ENCODE measurements at regions not wholly inside any gene's neighbourhood (a gene's known extent, or its start where the extent isn't known, plus 50 kb on each side); places are given as distances from the start of the nearest gene placed in this dataset.
"Not testable (repeated sequence)": the region's sequence is repeated elsewhere in the genome, so short reads cannot be mapped to it uniquely, and the experiment has no call there.

- no peak for TF ChIP-seq ATF6 (CRISPR knock-in tag; IDR thresholded peaks at IDR 0.05)
- no peak for TF ChIP-seq MAX (CRISPR knock-in tag; IDR thresholded peaks at IDR 0.05)
Measured at GRCh38 chr6:1163501-1163900, 148.4 kb upstream of the FOXQ1 start (continued).

GRCh38 chr6:1162367-1163275, 149.3 kb upstream of the FOXQ1 start:
- no peaks in the 10 kb centered on the region for H3K4me1 Mint-ChIP-seq
- ATAC-seq (no peak), DNase-seq (ENCODE audit: low spot score) (no peak)
- POLR2A ChIA-PET: no interaction called here
- peaks cover 25% of the 10 kb centered on the region for H3K9me3 Mint-ChIP-seq
- no peak overlapping the region for H3K27ac Mint-ChIP-seq
- CTCF ChIA-PET: no interaction called here
- peaks cover 5% of the 10 kb centered on the region for H3K36me3 Mint-ChIP-seq
- no peaks in the 10 kb centered on the region for H3K27me3 Mint-ChIP-seq (ENCODE audit: low read depth)
- TF ChIP-seq GTF2I (CRISPR knock-in tag; conservative IDR thresholded peaks at IDR 0.05): no peak
- no peak for TF ChIP-seq CREM (CRISPR knock-in tag; IDR thresholded peaks at IDR 0.05)
- TF ChIP-seq TP53 (CRISPR knock-in tag; IDR thresholded peaks at IDR 0.05): no peak
- TF ChIP-seq RORB (CRISPR knock-in tag; IDR thresholded peaks at IDR 0.05): no peak
- no peak for TF ChIP-seq AFF4 (CRISPR knock-in tag; IDR thresholded peaks at IDR 0.05; ENCODE audit: borderline replicate concordance)
- no peak for TF ChIP-seq ZNF121 (CRISPR knock-in tag; IDR thresholded peaks at IDR 0.05)
- TF ChIP-seq MYBL2 (CRISPR knock-in tag; IDR thresholded peaks at IDR 0.05): no peak
- no peak for TF ChIP-seq IRF2 (CRISPR knock-in tag; IDR thresholded peaks at IDR 0.05; ENCODE audit: borderline replicate concordance, low read depth)
- TF ChIP-seq E2F1 (CRISPR knock-in tag; IDR thresholded peaks at IDR 0.05): no peak
- TF ChIP-seq CREB1 (CRISPR knock-in tag; IDR thresholded peaks at IDR 0.05): no peak
- H3K4me3 Mint-ChIP-seq: no peak overlapping the region

GRCh38 chr6:1156411-1156810, 155.5 kb upstream of the FOXQ1 start:
- H3K36me3 Mint-ChIP-seq: peaks cover 25% of the 10 kb centered on the region
- CTCF ChIA-PET; POLR2A ChIA-PET; ATAC-seq; H3K27me3 Mint-ChIP-seq (ENCODE audit: low read depth); DNase-seq (ENCODE audit: low spot score); H3K27ac Mint-ChIP-seq; H3K4me1 Mint-ChIP-seq; H3K4me3 Mint-ChIP-seq: not testable (repeated sequence)
- H3K9me3 Mint-ChIP-seq: peaks cover 55% of the 10 kb centered on the region

GRCh38 chr6:1153696-1154245, 158.1 kb upstream of the FOXQ1 start:
- no peak overlapping the region for H3K27ac Mint-ChIP-seq
- ChIA-PET POLR2A (no interaction called here), CTCF (no interaction called here)
- no peaks in the 10 kb centered on the region for H3K4me1 Mint-ChIP-seq
- H3K9me3 Mint-ChIP-seq: peaks cover 42% of the 10 kb centered on the region
- DNase-seq (ENCODE audit: low spot score) (no peak), ATAC-seq (no peak)
- H3K27me3 Mint-ChIP-seq (ENCODE audit: low read depth): peaks cover 8% of the 10 kb centered on the region; the same call in 1 of the 2 replicates
- no peak overlapping the region for H3K4me3 Mint-ChIP-seq
- peaks cover 25% of the 10 kb centered on the region for H3K36me3 Mint-ChIP-seq
- TF ChIP-seq ZNF281 (CRISPR knock-in tag; IDR thresholded peaks at IDR 0.05): no peak
- no peak for TF ChIP-seq RELA (CRISPR knock-in tag; IDR thresholded peaks at IDR 0.05; ENCODE audit: borderline replicate concordance)
- no peak for TF ChIP-seq STAT6 (CRISPR knock-in tag; conservative IDR thresholded peaks at IDR 0.05; ENCODE audit: low read depth)
